ENCODE measurements at regions not wholly inside any gene's neighbourhood (a gene's known extent, or its start where the extent isn't known, plus 50 kb on each side); places are given as distances from the start of the nearest gene placed in this dataset.

GRCh38 chr1:193754151-193754550 is 567.7 kb upstream of the B3GALT2 start:
- TF ChIP-seq GATA3 (IDR thresholded peaks at IDR 0.05; ENCODE audit: borderline replicate concordance) (no peak), CTCF (IDR thresholded peaks at IDR 0.05) (no peak), MAX (IDR thresholded peaks at IDR 0.05) (no peak), PBX3 (IDR thresholded peaks at IDR 0.05) (no peak), REST (IDR thresholded peaks at IDR 0.05) (no peak), FOSL2 (IDR thresholded peaks at IDR 0.05) (no peak), FOSL2 (CRISPR knock-in tag; IDR thresholded peaks at IDR 0.05) (no peak), PHF8 (IDR thresholded peaks at IDR 0.05; ENCODE audit: borderline replicate concordance, low read depth) (no peak), ESRRA (IDR thresholded peaks at IDR 0.05; ENCODE audit: borderline replicate concordance, low read length) (no peak), RARB (CRISPR knock-in tag; IDR thresholded peaks at IDR 0.05) (no peak), ZNF302 (CRISPR knock-in tag; IDR thresholded peaks at IDR 0.05) (no peak), CEBPB (IDR thresholded peaks at IDR 0.05) (no peak), POLR2A (IDR thresholded peaks at IDR 0.05; ENCODE audit: low read length) (no peak), MYC (IDR thresholded peaks at IDR 0.05; ENCODE audit: borderline replicate concordance, low read length) (no peak)

All from A549 (cell line).